Left colon (tissue), 2 donors: ENCODE measurements at regions not wholly inside any gene's neighbourhood (a gene's known extent, or its start where the extent isn't known, plus 50 kb on each side); places are given as distances from the start of the nearest gene placed in this dataset.

Experiments
- ATAC-seq: fragments of 200-7000 bp; cut with Tn5 transposase; one replicate; pipeline ENCODE4 v1.9.1; 2020; ENCODE audit warnings: mild to moderate bottlenecking, moderate library complexity
- DNase-seq, 2 donors: peaks; one replicate each; pipeline ENCODE4 v3.0.0-alpha.2; 2020
- intact Hi-C, 2 donors: fragments of 100-400 bp; cut with DNase I in 1 of 2; cut with micrococcal nuclease in 1 of 2; formaldehyde crosslinking; loops; one replicate each; pipeline versions ENCODE4 v1.11.2 to v1.14.0; 2022; cut with DNase I, micrococcal nuclease
- donor health status: DM: no; HTN: no; CAD: no.
- donor health status: DM: yes; HTN: yes; CAD: no.

DNA sequence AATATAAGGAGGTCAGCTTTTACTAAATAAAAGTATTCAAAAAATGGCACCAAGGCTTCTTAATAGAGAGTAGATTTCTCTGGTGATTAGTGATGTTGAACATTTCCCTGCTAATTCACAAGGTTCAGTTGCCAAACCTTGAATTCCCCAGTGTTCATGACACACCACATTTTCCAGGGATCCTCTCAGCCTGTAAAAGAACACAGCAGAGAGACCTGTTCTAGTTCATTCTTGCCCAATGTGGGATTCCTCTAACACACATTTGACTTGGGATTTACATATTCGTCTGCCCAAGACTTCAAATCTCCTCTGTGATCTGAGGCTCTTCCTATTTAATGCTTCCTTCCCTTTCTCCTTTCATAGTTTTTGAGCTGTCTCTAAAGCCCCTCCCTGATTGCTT, 273.2 kb upstream of the CDH9 start:
- no peak for DNase-seq
- intact Hi-C loops = no loop called here
- no peak for ATAC-seq

DNA sequence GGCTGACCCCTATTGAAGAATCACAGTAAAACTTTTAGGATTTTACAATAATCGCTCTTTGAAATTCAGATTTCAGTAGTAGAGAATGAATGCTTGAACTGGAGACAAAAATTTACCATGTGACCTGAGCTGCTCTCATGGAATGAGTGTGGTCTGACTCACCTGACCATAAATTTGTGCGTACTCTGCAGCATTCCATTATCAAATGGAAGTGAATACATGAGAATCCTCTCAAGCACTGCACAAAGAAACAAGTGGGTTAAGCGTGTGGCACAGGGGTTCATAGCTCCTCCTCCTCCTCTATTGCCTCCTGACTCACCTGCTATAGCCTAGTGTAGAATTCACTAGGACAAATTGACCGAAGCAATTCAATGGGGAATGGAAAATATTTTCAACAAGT, 269.8 kb upstream of the CDH9 start:
- DNase-seq = no peak
- ATAC-seq = no peak
- intact Hi-C loops = no loop called here

DNA sequence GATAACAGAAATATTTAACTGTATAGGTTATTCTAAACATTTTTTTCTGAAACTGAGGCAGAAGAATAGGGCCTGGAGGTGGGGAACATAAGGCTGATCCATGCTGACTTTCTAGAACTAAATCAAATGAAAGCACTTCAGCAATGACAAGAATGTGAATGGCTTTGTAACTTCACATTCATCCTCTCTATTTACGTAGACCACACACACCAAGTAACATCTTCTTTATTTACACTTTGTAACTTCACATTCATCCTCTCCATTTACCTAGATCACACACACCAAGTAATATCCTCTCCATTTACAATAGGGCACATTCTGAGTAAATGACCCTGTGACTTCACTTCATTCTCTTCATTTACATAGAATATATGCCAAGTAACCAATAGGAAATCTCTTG, 251.8 kb upstream of the CDH9 start:
- no peak for ATAC-seq
- intact Hi-C loops = no loop called here
- no peak for DNase-seq

DNA sequence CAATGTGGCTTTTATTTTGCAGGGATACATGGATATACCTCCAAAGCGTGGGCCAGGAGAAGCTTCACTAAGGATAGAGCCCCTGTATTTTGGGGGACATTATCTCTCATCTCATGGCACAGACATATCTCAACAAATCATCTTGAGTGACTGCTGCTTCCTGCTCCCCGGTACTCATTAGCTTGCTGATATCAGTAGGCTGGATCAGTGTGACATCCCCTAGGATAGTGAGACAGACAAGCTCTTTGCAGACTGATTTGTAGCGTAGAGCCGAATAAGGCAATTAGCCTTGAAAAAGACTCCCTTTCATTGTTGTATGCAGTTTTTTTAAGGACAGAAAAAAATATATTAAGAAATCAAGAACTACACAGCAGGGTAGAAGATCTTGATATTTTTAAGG, 237.7 kb upstream of the CDH9 start:
- intact Hi-C loops = no loop called here
- ATAC-seq (no peak), DNase-seq (no peak)

DNA sequence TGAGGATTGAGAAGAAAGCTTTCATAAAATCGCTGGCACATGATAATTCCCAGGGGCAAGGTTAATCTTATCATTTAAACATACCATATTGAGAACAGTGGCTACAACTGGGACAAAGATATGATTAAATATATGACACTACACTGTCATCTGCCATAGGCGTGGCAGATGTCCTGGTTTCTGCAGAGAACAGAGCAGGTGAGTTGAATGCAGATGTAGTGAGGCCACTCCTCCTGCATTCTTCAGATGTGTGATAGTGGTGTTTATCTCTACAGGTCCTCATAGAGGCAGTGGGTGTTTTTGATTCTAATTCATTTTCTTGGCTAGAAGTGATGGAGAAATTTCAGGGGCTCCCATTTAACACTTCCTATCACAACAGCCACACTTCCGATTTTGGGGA, 237.0 kb upstream of the CDH9 start:
- intact Hi-C loops = no loop called here
- no peak for DNase-seq
- no peak for ATAC-seq

DNA sequence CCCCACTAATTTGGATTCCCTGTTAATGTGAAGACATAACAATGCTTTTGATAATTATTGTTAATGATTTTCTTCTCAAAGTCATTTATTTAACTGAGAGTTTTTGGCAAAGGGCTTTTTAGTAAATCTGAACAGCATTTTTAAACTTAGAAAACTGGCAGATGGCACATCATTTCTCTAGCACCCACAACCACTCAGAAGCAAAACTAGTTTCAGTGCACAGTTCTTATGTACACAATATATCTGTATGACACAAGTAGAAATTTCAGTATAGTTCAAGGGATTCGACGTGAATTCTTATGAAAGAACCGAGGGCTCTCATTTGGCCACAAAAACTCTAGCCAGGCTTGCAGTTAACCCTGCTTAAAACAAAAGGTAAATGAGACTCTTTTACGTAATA, 231.4 kb upstream of the CDH9 start:
- DNase-seq (no peak), ATAC-seq (no peak)
- intact Hi-C loops = no loop called here

DNA sequence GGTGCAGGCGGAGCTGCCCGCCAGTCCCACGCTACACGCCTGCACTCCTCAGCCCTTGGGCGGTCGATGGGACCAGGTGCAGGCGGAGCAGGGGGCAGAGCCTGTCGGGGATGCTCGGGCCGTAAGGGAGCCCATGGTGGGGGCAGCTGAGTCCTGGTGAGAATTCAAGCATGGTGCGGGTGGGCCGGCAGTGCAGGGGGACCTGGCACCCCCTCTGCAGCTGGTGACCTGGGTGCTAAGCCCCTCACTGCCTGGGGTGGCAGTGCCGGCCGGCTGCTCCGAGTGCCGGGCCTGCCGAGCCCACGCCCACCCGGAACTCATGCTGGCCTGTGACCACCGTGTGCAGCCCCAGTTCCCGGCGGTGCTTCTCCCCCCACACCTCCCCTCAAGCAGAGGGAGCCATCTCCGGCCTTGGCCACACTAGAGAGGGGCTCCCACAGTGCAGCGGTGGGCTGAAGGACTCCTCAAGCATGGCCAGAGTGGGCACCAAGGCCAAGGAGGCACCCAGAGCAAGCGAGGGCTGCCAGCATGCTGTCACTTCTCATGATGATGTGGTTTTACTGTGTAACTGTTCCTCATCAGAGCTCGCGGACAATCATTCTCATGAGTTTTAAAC, 228.9 kb upstream of the CDH9 start:
- DNase-seq (no peak), ATAC-seq (no peak)
- intact Hi-C loops = no loop called here

DNA sequence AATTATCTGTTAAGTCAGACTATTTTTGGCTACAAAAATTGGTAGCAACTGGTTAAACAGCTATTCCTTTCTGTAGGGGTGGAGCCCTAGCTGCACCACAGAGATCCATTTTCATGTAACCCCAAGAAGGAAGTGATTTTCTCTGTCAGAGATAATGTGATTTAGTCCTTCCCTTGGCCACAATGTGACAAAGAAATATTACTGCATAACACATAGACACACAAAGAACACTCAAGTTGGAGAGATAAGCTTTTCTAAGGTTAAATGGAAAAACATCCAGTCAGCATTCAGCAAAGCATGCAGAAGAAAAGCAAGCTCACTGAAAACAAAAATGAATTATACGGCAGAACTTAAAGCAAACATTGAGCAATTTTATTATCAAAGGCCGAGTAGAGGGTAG, 227.8 kb upstream of the CDH9 start:
- ATAC-seq (no peak), DNase-seq (no peak)
- intact Hi-C loops = no loop called here

DNA sequence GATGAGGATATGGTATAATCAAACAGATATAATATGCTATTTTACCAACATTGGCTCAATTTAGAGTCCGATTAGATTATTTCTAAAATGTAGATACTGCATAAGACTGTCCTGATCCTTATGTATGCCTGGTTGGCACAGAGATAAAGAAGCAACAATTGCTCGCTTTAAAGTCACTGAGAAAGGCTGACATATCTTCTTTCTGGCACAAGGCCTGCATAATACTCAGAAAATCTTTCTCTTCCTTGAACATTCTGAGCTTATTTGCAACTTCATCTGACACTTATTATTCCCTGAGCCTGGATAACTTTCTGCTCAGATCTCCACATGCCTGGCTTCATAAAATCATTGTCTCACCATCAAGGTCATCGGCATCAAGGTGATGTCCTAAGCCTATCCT, 219.3 kb upstream of the CDH9 start:
- no peak for DNase-seq
- intact Hi-C loops = no loop called here
- no peak for ATAC-seq

DNA sequence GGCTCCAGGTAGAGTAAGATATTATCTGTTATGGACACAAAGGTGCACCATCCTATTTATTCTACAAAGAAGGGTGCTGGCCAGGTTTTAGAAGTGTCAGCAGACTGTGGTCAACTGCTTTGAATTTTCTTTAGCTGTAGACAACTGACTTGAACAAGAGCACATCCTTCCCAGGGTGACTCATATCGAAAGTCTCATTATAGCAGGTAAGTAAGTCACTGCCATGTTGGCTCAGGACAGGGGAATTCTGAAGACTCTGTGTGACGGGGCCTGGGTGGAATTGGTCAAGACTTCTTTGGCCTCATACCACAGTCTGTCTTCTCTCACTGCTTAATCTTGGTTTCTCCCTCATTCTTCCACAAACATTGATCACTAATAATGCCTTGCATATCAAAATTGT, 214.5 kb upstream of the CDH9 start:
- DNase-seq (no peak), ATAC-seq (no peak)
- intact Hi-C loops = no loop called here

DNA sequence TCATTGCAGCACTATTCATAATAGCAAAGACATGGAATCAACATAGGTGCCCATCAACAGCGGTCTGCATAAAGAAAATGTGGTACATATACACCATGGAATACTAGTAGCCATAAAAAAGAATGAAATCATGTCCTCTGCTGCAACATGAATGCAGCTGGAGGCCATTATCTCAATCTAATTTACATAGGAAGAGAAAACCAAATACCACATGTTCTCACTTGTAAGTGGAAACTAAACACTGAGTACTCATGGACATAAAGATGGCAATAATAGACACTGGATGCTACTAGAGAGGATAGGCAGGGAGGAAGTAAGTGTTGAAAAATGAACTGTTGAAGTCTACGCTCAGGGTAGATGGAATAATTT, 203.9 kb upstream of the CDH9 start:
- intact Hi-C loops = no loop called here
- ATAC-seq (no peak), DNase-seq (no peak)

DNA sequence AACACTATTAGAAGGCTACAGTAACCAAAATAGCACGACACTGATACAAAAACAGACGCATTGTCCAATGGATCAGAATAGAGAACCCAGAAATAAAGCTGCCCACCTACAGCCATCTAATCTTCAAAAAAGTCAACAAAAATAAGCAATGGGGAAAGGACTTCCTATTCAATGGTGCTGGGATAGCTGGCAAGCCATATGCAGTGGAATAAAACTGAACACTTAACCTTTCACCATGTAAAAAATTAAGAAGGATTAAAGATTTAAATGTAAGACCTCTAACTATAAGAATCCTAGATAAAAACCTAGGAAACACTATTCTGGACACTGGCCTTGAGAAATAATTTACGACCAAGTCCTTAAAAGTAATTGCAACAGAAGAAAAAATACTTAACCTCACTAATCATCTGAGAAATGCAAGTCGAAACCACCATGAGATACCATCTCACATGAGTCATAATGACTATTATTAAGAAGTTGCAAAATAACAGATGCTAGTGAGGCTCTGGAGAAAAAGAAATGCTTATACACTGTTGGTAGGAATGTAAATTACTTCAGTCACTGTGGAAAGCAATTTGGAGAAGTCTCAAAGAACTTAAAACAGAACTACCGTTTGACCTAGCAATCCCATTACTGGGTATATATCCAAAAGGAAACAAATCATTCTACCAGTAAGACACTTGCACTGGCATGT, 203.3 kb upstream of the CDH9 start:
- no peak for ATAC-seq
- intact Hi-C loops = no loop called here
- no peak for DNase-seq

DNA sequence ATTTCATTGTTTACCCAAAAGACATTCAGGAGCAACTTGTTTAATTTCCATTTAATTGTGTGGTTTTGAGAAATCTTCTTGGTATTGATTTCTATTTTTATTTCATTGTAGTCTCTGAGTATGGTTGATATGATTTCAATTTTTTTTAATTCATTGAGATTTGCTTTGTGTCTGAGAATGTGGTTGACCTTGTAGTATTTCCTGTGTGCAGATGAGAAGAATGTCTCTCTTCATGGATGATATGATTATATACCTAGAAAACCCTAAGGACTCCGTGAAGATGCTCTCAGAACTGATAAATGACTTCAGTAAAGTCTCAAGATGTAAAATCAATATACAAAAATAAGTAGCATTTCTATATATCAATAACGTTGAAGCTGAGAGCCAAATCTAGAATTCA, 202.4 kb upstream of the CDH9 start:
- intact Hi-C loops = no loop called here
- ATAC-seq (no peak), DNase-seq (no peak)

DNA sequence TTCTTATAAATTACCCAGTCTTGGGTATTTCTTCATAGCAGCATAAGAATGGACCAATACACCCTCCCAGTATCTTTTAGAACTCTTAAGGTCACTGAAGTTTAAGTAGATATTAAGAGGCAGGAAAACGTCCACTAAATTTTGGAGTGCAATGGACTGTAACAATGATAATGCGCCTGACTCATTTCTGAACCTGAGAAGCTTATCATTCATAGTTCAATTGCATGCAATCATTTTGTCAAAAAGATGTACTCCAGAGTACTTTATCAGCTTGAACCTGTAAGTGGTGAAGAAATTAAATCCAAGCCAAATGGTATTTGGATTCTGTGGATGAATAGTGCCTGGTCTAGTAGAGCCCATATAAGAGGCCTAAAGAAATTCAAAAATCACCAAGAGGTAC, 196.5 kb upstream of the CDH9 start:
- DNase-seq = no peak
- no peak for ATAC-seq
- intact Hi-C loops = no loop called here

DNA sequence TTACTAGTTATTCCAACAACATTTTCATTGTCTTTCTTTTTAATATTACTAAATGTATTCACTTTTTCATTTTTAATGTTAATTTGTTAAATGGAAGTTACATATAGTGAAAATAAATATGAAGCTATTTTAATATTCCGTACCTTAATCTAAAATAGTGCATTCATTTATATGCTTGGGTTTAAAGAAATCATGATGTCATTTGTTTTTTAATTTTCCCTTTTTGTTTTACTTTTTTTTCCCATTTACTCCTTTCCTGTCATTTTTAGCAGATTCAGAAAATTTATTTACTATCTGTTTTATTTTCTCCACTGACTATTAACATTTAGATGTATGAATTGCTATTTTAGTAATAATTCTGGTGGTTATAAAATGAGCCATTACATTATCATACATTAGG, 183.0 kb upstream of the CDH9 start:
- DNase-seq = no peak
- ATAC-seq = no peak
- intact Hi-C loops = no loop called here

DNA sequence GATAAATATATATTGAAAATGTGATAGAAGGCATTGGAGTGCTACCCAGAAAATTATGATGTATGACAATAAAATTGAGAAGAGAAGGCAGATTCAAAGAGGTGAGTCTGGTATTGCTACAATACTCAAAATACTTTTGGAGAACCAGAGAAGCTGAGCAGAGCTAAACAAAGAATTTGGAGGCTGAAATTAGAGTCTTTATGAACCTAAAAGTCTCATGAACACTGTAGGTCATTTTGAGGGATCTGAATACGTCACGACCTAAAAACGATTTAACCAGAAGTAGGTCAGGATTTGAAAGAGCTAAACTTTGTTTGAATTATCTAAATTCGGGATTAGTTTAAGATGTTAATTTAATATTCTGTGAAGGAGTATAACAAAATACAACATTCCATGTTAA, 182.4 kb upstream of the CDH9 start:
- ATAC-seq (no peak), DNase-seq (no peak)
- intact Hi-C loops = no loop called here

DNA sequence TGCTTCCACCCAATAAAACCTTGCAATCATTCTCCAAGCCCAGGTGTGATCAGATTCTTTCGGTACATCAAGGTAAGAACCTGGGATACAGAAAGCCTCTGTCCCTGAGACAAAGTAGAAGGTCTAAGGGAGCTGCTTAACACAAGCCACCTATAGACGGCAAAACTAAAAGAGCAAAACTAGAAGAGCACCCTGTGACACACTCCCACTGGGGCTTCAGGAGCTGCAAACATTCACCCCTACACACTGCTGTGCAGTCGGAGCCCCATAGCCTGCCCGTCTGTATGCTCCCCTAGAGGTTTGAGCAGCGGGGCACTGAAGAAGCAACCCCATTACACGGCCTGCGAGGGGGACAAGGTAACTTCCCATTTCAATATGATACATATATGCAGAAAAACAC, 179.6 kb upstream of the CDH9 start:
- no peak for ATAC-seq
- no peak for DNase-seq
- intact Hi-C loops = no loop called here

DNA sequence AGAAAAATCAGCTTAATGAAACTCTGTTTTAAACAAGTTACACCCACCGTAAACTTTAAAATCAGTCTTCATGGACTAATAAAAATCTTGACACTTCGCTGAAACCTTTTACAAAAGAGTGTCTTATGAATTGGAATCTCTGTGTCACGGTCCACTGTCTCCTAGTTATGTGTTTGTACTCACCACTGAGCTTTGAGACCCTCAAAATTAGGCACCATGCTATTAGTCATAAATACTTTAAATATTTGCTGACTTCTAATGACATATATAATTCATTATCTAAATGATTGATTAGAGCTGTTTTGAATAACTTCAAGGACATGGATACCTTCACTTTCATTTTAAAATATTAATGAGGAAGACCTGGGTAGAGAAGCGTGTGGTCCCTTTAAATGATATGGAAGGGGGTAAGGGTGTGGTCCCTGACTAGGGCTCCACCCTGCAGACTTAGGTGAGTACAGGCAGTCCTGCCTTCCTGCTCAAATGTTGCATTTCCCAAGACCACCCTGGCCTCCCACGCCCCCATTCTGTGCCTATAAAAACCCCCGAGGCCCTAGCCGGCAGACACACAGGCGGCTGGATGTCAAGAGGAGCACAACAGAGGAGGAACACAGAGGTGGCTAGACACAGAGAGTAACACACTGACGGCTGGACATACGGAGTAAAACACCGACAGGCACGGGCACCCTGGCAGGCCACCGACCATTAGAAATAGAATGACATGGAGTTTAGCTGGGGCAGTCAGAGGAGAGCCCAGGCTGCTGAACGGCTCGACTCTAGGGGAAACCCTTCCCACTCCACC, 179.0 kb upstream of the CDH9 start:
- ATAC-seq (no peak), DNase-seq (no peak)
- intact Hi-C loops = no loop called here

DNA sequence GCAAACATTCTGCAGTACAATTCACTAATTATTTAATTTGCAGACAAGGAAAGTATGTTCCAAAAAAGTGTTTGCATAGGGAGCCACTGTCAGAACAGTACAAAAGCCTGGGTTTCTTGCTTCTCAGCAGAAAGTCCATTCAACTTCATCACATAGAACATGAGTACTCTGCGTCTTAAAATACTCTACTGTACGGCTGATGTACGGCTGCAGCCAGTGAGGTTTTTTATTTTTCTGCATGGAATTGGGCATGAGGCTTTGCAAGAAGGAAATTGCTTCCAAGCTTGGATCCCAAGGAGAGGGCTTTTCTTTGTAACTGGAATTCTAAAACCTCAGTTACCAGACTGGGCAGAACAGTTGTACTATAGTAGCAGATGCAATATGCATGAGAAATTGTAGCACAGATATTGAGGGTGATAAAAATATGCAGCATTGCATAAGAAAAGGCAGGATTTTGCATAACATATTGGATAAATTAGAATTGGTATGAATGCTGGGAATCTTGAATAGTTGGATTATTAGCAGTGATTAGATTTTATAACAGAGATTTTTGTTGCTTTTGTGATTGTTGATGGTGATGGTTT, 178.1 kb upstream of the CDH9 start:
- intact Hi-C loops = no loop called here
- no peak for ATAC-seq
- no peak for DNase-seq

DNA sequence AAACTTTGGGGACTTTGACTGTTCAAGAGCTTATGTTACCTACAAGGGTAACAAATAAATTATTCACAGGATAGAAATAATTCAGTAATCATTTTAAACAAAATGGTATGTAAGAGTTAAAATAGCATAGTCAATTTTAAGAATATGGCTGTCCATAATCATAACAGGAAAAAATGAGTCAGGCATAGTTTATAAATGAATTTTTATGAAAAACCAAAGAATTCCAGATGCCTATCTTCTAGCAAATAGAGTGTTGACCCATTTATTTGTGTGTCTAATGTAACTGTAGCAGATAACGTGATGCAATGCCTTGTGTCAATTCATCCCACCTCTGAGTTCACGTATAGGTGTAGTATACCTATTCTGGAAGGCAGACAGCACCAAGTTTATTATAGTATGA, 169.7 kb upstream of the CDH9 start:
- ATAC-seq (no peak), DNase-seq (no peak)
- intact Hi-C loops = no loop called here
